Liver (tissue), 7 donors: ENCODE measurements at regions not wholly inside any gene's neighbourhood (a gene's known extent, or its start where the extent isn't known, plus 50 kb on each side); places are given as distances from the start of the nearest gene placed in this dataset.

Experiments
- DNase-seq: peaks from one replicate; pipeline ENCODE4 v3.0.0-alpha.2; 2017; ENCODE audit warnings: low spot score
- H3K27ac ChIP-seq, 2 donors: one replicate each; pipeline ENCODE4 v1.7.0; 2013; ENCODE audit warnings: inconsistent platforms in 2 of 2, low read length in 2 of 2, control low read depth in 1 of 2, low read depth in 1 of 2, mild to moderate bottlenecking in 1 of 2
- H3K27me3 ChIP-seq, 4 donors: one replicate each; pipeline versions ENCODE4 v1.6.1 to v1.7.0; 2013; ENCODE audit warnings: low read length in 3 of 4, inconsistent platforms in 1 of 4, mild to moderate bottlenecking in 1 of 4, moderate library complexity in 1 of 4; ENCODE audit not compliant: control insufficient read depth in 4 of 4, insufficient read depth in 4 of 4
- H3K36me3 ChIP-seq, 4 donors: one replicate each; pipeline versions ENCODE4 v1.6.1 to v1.7.0; 2013; ENCODE audit warnings: low read length in 3 of 4, mild to moderate bottlenecking in 3 of 4, low read depth in 1 of 4, moderate library complexity in 1 of 4; ENCODE audit not compliant: control insufficient read depth in 4 of 4, insufficient read depth in 3 of 4
- H3K4me1 ChIP-seq, 4 donors: one replicate each; pipeline versions ENCODE4 v1.6.1 to v1.7.0; 2013; ENCODE audit warnings: low read length in 3 of 4, mild to moderate bottlenecking in 3 of 4, moderate library complexity in 1 of 4; ENCODE audit not compliant: control insufficient read depth in 4 of 4, insufficient read depth in 4 of 4
- H3K4me3 ChIP-seq, 3 donors: one replicate each; pipeline versions ENCODE4 v1.6.1 to v1.7.0; 2013; ENCODE audit warnings: low read length in 3 of 3, control low read depth in 1 of 3, low read depth in 1 of 3, mild to moderate bottlenecking in 1 of 3
- H3K9ac ChIP-seq, 2 donors: one replicate each; pipeline ENCODE4 v1.7.0; 2013; ENCODE audit warnings: low read length in 2 of 2, mild to moderate bottlenecking in 2 of 2, moderate library complexity in 2 of 2, control low read depth in 1 of 2, low read depth in 1 of 2
- H3K9me3 ChIP-seq, 4 donors: one replicate each; pipeline versions ENCODE4 v1.6.1 to v1.7.0; 2013; ENCODE audit warnings: low read length in 3 of 4; ENCODE audit not compliant: control insufficient read depth in 4 of 4
- EGR1 ChIP-seq, 2 donors: IDR thresholded peaks; 2 replicates each; pipeline ENCODE4 v1.6.1; 2016 to 2018; ENCODE audit warnings: antibody characterized with exemption in 2 of 2, low read depth in 2 of 2
- FOXA1 ChIP-seq: IDR thresholded peaks from 2 replicates; pipeline ENCODE4 v1.6.1; 2016; ENCODE audit warnings: antibody characterized with exemption
- FOXA2 ChIP-seq: IDR thresholded peaks from 2 replicates; pipeline ENCODE4 v1.6.1; 2016; ENCODE audit warnings: antibody characterized with exemption
- GABPA ChIP-seq, 2 donors: IDR thresholded peaks in 1 of 2; conservative IDR thresholded peaks in 1 of 2; 2 replicates each; pipeline ENCODE4 v1.6.1; 2016; ENCODE audit warnings: antibody characterized with exemption in 2 of 2, mild to moderate bottlenecking in 1 of 2, moderate library complexity in 1 of 2
- HNF4A ChIP-seq, 2 donors: conservative IDR thresholded peaks; 2 replicates each; pipeline ENCODE4 v1.6.1; 2016; ENCODE audit warnings: antibody characterized with exemption in 2 of 2, mild to moderate bottlenecking in 2 of 2
- HNF4G ChIP-seq: IDR thresholded peaks from 2 replicates; pipeline ENCODE4 v1.6.1; 2016; ENCODE audit warnings: antibody characterized with exemption
- JUND ChIP-seq, 2 donors: IDR thresholded peaks; 2 replicates each; pipeline ENCODE4 v1.6.1; 2016; ENCODE audit warnings: antibody characterized with exemption in 2 of 2
- NR2F2 ChIP-seq: IDR thresholded peaks from 2 replicates; pipeline ENCODE4 v1.6.1; 2016; ENCODE audit warnings: antibody characterized with exemption
- RAD21 ChIP-seq, 2 donors: IDR thresholded peaks; 2 replicates each; pipeline ENCODE4 v1.6.1; 2016; ENCODE audit warnings: antibody characterized with exemption in 2 of 2, mild to moderate bottlenecking in 2 of 2
- RXRA ChIP-seq, 2 donors: IDR thresholded peaks; 2 replicates each; pipeline ENCODE4 v1.6.1; 2017 to 2018; ENCODE audit warnings: antibody characterized with exemption in 2 of 2, mild to moderate bottlenecking in 1 of 2
- SP1 ChIP-seq: IDR thresholded peaks from 2 replicates; pipeline ENCODE4 v1.6.1; 2018; ENCODE audit warnings: antibody characterized with exemption, mild to moderate bottlenecking
- TAF1 ChIP-seq: conservative IDR thresholded peaks from 2 replicates; pipeline ENCODE4 v1.6.1; 2016; ENCODE audit warnings: antibody characterized with exemption, mild to moderate bottlenecking
- YY1 ChIP-seq: IDR thresholded peaks from 2 replicates; pipeline ENCODE4 v1.6.1; 2016; ENCODE audit warnings: antibody characterized with exemption, mild to moderate bottlenecking
- ZBTB33 ChIP-seq: IDR thresholded peaks from 2 replicates; pipeline ENCODE4 v1.6.1; 2016; ENCODE audit warnings: antibody characterized with exemption
- WGBS: extraction: QIAGEN DNeasy Blood & Tissue Kit; methylation state at CpG from one replicate; pipeline ENCODE4 v1.1.7; 2013; 5-methylcytosine and 5-hydroxymethylcytosine counted together
- TF ChIP-seq, protein P1 (sequence below): IDR thresholded peaks from 2 replicates; pipeline ENCODE4 v1.6.1; 2016; ENCODE audit warnings: antibody characterized with exemption, mild to moderate bottlenecking
- TF ChIP-seq, protein P2 (sequence below): IDR thresholded peaks from 2 replicates; pipeline ENCODE4 v1.6.1; 2016; ENCODE audit warnings: antibody characterized with exemption
- TF ChIP-seq, protein P3 (sequence below): IDR thresholded peaks from 2 replicates; pipeline ENCODE4 v1.6.1; 2016; ENCODE audit warnings: antibody characterized with exemption
- donor health status: healthy.
- donor health status: healthy.
- donor health status: healthy.
- donor health status: healthy.

GRCh38 chr4:20538905-20539304, 161.4 kb upstream of the PACRGL start:
- no peak for DNase-seq
- H3K9me3 ChIP-seq: no peaks in the 10 kb centered on the region
- H3K4me1 ChIP-seq: no peaks in the 10 kb centered on the region
- 40% methylated on average over 5 of the region's 5 CpGs for WGBS
- no peak overlapping the region for H3K9ac ChIP-seq
- H3K27me3 ChIP-seq: no peaks in the 10 kb centered on the region
- H3K36me3 ChIP-seq: no peaks in the 10 kb centered on the region
- no peak for TF ChIP-seq FOXA1
- no peak for TF ChIP-seq EGR1 (IDR thresholded peaks at IDR 0.05; ENCODE audit: low read depth in 2 of 2)
- TF ChIP-seq, protein P1, sequence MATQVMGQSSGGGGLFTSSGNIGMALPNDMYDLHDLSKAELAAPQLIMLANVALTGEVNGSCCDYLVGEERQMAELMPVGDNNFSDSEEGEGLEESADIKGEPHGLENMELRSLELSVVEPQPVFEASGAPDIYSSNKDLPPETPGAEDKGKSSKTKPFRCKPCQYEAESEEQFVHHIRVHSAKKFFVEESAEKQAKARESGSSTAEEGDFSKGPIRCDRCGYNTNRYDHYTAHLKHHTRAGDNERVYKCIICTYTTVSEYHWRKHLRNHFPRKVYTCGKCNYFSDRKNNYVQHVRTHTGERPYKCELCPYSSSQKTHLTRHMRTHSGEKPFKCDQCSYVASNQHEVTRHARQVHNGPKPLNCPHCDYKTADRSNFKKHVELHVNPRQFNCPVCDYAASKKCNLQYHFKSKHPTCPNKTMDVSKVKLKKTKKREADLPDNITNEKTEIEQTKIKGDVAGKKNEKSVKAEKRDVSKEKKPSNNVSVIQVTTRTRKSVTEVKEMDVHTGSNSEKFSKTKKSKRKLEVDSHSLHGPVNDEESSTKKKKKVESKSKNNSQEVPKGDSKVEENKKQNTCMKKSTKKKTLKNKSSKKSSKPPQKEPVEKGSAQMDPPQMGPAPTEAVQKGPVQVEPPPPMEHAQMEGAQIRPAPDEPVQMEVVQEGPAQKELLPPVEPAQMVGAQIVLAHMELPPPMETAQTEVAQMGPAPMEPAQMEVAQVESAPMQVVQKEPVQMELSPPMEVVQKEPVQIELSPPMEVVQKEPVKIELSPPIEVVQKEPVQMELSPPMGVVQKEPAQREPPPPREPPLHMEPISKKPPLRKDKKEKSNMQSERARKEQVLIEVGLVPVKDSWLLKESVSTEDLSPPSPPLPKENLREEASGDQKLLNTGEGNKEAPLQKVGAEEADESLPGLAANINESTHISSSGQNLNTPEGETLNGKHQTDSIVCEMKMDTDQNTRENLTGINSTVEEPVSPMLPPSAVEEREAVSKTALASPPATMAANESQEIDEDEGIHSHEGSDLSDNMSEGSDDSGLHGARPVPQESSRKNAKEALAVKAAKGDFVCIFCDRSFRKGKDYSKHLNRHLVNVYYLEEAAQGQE: no peak
- no peak for TF ChIP-seq HNF4A (conservative IDR thresholded peaks at IDR 0.05)
- TF ChIP-seq, protein P2, sequence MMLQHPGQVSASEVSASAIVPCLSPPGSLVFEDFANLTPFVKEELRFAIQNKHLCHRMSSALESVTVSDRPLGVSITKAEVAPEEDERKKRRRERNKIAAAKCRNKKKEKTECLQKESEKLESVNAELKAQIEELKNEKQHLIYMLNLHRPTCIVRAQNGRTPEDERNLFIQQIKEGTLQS: no peak
- TF ChIP-seq SP1: no peak
- TF ChIP-seq TAF1: no peak
- TF ChIP-seq, protein P3, sequence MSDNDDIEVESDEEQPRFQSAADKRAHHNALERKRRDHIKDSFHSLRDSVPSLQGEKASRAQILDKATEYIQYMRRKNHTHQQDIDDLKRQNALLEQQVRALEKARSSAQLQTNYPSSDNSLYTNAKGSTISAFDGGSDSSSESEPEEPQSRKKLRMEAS: no peak
- TF ChIP-seq GABPA (IDR thresholded peaks at IDR 0.05 in 1 of 2, conservative IDR thresholded peaks at IDR 0.05 in 1 of 2): no peak
- TF ChIP-seq NR2F2: no peak
- no peak for TF ChIP-seq ZBTB33
- TF ChIP-seq RAD21 (IDR thresholded peaks at IDR 0.05): no peak
- TF ChIP-seq JUND (IDR thresholded peaks at IDR 0.05): no peak
- no peak for TF ChIP-seq YY1
- TF ChIP-seq FOXA2: no peak
- TF ChIP-seq RXRA (IDR thresholded peaks at IDR 0.05): no peak
- TF ChIP-seq HNF4G: no peak
- no peak overlapping the region for H3K4me3 ChIP-seq
- H3K27ac ChIP-seq: no peak overlapping the region

DNA sequence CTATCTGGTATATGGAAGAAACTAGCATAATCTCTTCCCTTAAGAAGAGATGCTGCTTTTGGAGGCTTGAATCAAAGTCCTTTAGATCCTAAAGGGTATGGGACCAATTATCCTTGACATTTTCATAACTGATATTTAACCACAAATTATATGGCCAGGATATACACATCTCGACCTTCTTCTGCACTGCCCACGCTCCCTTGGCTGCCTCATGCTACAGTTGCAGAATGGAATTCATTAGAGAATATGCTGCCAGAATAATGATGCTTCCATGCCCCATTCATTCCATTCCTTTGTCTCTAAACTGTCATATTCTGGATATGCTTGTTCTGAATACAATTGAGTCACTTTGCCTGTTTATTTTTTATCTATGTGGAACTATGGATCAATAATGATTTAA, 157.1 kb upstream of the PACRGL start:
- Histone ChIP-seq H3K4me3 (no peak overlapping the region), H3K36me3 (no peaks in the 10 kb centered on the region), H3K9me3 (no peaks in the 10 kb centered on the region), H3K27me3 (no peaks in the 10 kb centered on the region), H3K9ac (no peak overlapping the region), H3K4me1 (no peaks in the 10 kb centered on the region), H3K27ac (no peak overlapping the region)
- WGBS: 67% methylated on average over 2 of the region's 2 CpGs
- DNase-seq: no peak
- no peak for TF ChIP-seq NR2F2
- no peak for TF ChIP-seq GABPA (IDR thresholded peaks at IDR 0.05 in 1 of 2, conservative IDR thresholded peaks at IDR 0.05 in 1 of 2)
- TF ChIP-seq SP1: no peak
- no peak for TF ChIP-seq FOXA1
- no peak for TF ChIP-seq HNF4G
